ENCODE measurements at regions not wholly inside any gene's neighbourhood (a gene's known extent, or its start where the extent isn't known, plus 50 kb on each side); places are given as distances from the start of the nearest gene placed in this dataset.

DNA sequence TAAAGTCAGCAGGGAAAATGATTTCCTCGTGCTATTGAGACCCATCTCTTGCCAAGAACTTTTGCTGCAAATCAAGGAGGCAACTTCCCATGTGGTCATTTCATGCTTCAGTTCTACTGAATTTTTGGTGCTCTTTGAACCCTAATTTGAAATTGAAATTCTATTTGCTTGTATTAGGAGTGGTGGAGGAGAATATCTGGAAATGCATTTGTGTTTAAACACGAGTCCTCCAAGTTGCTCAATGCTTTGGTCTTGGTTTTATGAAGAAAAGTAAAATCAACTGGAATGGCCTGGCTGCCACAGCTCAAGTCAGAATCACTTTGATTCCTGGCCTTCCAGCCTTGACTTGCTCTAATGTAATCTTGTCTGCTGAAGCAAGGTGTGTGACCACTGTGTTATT, 613.2 kb downstream of the TLE1 start (continued):
- TF ChIP-seq, protein P1, sequence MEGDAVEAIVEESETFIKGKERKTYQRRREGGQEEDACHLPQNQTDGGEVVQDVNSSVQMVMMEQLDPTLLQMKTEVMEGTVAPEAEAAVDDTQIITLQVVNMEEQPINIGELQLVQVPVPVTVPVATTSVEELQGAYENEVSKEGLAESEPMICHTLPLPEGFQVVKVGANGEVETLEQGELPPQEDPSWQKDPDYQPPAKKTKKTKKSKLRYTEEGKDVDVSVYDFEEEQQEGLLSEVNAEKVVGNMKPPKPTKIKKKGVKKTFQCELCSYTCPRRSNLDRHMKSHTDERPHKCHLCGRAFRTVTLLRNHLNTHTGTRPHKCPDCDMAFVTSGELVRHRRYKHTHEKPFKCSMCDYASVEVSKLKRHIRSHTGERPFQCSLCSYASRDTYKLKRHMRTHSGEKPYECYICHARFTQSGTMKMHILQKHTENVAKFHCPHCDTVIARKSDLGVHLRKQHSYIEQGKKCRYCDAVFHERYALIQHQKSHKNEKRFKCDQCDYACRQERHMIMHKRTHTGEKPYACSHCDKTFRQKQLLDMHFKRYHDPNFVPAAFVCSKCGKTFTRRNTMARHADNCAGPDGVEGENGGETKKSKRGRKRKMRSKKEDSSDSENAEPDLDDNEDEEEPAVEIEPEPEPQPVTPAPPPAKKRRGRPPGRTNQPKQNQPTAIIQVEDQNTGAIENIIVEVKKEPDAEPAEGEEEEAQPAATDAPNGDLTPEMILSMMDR (IDR thresholded peaks at IDR 0.05 in 2 of 3, conservative IDR thresholded peaks at IDR 0.05 in 1 of 3; ENCODE audit: control insufficient read depth in 2 of 3, extremely low read depth in 1 of 3, insufficient read depth in 1 of 3, low read depth in 3 of 3, low read length in 3 of 3): no peak
- no peak for TF ChIP-seq ATF7 (IDR thresholded peaks at IDR 0.05; ENCODE audit: low read depth)

DNA sequence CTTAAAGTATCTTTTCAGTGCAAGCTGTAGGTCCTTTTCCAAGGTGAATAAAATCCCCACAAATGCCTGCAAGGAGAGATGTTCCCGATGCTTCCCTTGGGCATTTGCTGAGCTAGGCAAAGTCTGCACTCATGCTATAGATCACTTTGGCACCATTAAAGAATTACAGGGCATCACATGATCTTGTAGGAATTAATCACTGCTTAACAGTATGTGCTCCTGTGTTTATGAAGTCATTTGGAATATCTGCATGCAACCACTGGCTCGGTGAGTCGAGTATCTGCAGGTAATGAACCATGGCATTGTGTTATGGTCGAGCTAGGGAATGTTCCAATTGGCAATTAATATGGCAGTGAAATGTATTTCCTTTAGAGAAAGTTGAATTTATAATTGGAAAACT, 615.1 kb downstream of the TLE1 start:
- H3K36me3 ChIP-seq (ENCODE audit: control insufficient read depth in 2 of 2, insufficient read depth in 2 of 2, low read length in 1 of 2): no peaks in the 10 kb centered on the region
- ChIA-PET POLR2A (no interaction called here), RAD21 (ENCODE audit: unreplicated experiment) (no interaction called here), CTCF (no interaction called here), SMC1A (ENCODE audit: uncharacterized antibody, unreplicated experiment) (no interaction called here)
- ATAC-seq: no peak
- H3K27me3 ChIP-seq (replicated peaks in 1 of 2; ENCODE audit: control insufficient read depth in 2 of 2, insufficient read depth in 2 of 2, low read length in 1 of 2): no peaks in the 10 kb centered on the region
- H2AFZ ChIP-seq (ENCODE audit: control insufficient read depth, low read depth, low read length): no peak overlapping the region
- H3K9me3 ChIP-seq (replicated peaks; ENCODE audit: control insufficient read depth, insufficient read depth, low read length): no peaks in the 10 kb centered on the region; the same call in 2 of the 3 replicates
- no peak overlapping the region for H3K9ac ChIP-seq (ENCODE audit: control insufficient read depth, insufficient read depth, low read length)
- H3K27ac ChIP-seq (ENCODE audit: control insufficient read depth, insufficient read depth): no peak overlapping the region
- FAIRE-seq: no peak
- H3K4me3 ChIP-seq: no peak overlapping the region
- no peak overlapping the region for H3K4me2 ChIP-seq (ENCODE audit: control insufficient read depth, insufficient read depth)
- WGBS (ENCODE audit: insufficient coverage, insufficient replicate concordance, low lambda C conversion rate, missing lambda C conversion rate): 16% methylated on average over 4 of the region's 4 CpGs
- DNase-seq (ENCODE audit: low read depth, low spot score): no peak
- in situ Hi-C loops (cut with MboI) (no loop called here), intact Hi-C loops (cut with micrococcal nuclease; ENCODE audit: unreplicated experiment) (no loop called here)
- no peaks in the 10 kb centered on the region for H3K4me1 ChIP-seq (ENCODE audit: control insufficient read depth, insufficient read depth, low read length)
- no peaks in the 10 kb centered on the region for H4K20me1 ChIP-seq (ENCODE audit: control insufficient read depth, insufficient read depth)
- no TSS peak for BruUV-seq (replicated peaks)
- no peaks in the 10 kb centered on the region for H3K79me2 ChIP-seq (ENCODE audit: control insufficient read depth, insufficient read depth, low read length)
- TF ChIP-seq, protein P2, sequence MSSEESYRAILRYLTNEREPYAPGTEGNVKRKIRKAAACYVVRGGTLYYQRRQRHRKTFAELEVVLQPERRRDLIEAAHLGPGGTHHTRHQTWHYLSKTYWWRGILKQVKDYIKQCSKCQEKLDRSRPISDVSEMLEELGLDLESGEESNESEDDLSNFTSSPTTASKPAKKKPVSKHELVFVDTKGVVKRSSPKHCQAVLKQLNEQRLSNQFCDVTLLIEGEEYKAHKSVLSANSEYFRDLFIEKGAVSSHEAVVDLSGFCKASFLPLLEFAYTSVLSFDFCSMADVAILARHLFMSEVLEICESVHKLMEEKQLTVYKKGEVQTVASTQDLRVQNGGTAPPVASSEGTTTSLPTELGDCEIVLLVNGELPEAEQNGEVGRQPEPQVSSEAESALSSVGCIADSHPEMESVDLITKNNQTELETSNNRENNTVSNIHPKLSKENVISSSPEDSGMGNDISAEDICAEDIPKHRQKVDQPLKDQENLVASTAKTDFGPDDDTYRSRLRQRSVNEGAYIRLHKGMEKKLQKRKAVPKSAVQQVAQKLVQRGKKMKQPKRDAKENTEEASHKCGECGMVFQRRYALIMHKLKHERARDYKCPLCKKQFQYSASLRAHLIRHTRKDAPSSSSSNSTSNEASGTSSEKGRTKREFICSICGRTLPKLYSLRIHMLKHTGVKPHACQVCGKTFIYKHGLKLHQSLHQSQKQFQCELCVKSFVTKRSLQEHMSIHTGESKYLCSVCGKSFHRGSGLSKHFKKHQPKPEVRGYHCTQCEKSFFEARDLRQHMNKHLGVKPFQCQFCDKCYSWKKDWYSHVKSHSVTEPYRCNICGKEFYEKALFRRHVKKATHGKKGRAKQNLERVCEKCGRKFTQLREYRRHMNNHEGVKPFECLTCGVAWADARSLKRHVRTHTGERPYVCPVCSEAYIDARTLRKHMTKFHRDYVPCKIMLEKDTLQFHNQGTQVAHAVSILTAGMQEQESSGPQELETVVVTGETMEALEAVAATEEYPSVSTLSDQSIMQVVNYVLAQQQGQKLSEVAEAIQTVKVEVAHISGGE (CRISPR knock-in tag; IDR thresholded peaks at IDR 0.05): no peak
- TF ChIP-seq GATAD2B (conservative IDR thresholded peaks at IDR 0.05; ENCODE audit: low read depth) (no peak), NR2F1 (conservative IDR thresholded peaks at IDR 0.05) (no peak), NFXL1 (IDR thresholded peaks at IDR 0.05; ENCODE audit: borderline replicate concordance) (no peak), FOXK2 (IDR thresholded peaks at IDR 0.05) (no peak), ZNF217 (IDR thresholded peaks at IDR 0.05) (no peak), FOXM1 (IDR thresholded peaks at IDR 0.05; ENCODE audit: low read depth, low read length) (no peak), NBN (IDR thresholded peaks at IDR 0.05) (no peak)
- TF ChIP-seq, protein P3, sequence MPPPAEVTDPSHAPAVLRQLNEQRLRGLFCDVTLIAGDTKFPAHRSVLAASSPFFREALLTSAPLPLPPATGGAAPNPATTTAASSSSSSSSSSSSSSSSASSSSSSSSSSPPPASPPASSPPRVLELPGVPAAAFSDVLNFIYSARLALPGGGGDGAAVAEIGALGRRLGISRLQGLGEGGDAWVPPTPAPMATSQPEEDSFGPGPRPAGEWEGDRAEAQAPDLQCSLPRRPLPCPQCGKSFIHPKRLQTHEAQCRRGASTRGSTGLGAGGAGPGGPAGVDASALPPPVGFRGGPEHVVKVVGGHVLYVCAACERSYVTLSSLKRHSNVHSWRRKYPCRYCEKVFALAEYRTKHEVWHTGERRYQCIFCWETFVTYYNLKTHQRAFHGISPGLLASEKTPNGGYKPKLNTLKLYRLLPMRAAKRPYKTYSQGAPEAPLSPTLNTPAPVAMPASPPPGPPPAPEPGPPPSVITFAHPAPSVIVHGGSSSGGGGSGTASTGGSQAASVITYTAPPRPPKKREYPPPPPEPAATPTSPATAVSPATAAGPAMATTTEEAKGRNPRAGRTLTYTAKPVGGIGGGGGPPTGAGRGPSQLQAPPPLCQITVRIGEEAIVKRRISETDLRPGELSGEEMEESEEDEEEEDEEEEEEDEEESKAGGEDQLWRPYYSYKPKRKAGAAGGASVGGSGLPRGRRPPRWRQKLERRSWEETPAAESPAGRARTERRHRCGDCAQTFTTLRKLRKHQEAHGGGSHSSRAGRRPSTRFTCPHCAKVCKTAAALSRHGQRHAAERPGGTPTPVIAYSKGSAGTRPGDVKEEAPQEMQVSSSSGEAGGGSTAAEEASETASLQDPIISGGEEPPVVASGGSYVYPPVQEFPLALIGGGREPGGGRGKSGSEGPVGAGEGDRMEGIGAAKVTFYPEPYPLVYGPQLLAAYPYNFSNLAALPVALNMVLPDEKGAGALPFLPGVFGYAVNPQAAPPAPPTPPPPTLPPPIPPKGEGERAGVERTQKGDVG (CRISPR knock-in tag; IDR thresholded peaks at IDR 0.05): no peak
- TF ChIP-seq, protein P4, sequence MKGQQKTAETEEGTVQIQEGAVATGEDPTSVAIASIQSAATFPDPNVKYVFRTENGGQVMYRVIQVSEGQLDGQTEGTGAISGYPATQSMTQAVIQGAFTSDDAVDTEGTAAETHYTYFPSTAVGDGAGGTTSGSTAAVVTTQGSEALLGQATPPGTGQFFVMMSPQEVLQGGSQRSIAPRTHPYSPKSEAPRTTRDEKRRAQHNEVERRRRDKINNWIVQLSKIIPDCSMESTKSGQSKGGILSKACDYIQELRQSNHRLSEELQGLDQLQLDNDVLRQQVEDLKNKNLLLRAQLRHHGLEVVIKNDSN (IDR thresholded peaks at IDR 0.05; ENCODE audit: borderline replicate concordance, extremely low read length, insufficient read depth, low read depth, low read length): no peak
- TF ChIP-seq, protein P5, sequence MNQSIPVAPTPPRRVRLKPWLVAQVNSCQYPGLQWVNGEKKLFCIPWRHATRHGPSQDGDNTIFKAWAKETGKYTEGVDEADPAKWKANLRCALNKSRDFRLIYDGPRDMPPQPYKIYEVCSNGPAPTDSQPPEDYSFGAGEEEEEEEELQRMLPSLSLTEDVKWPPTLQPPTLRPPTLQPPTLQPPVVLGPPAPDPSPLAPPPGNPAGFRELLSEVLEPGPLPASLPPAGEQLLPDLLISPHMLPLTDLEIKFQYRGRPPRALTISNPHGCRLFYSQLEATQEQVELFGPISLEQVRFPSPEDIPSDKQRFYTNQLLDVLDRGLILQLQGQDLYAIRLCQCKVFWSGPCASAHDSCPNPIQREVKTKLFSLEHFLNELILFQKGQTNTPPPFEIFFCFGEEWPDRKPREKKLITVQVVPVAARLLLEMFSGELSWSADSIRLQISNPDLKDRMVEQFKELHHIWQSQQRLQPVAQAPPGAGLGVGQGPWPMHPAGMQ (IDR thresholded peaks at IDR 0.05; ENCODE audit: borderline replicate concordance): no peak

All from GM12878 (cell line).